OCI-LY1 (cell line): ENCODE measurements at regions not wholly inside any gene's neighbourhood (a gene's known extent, or its start where the extent isn't known, plus 50 kb on each side); places are given as distances from the start of the nearest gene placed in this dataset.

Source experiments
- EZH2 ChIP-seq: fragments of 200-600 bp; sonication (generic), shearing (Covaris generic); IDR thresholded peaks from 2 replicates; pipeline ENCODE4 v1.8.0; 2017; ENCODE audit warnings: borderline replicate concordance, mixed run types, mild to moderate bottlenecking, antibody characterized with exemption, low read length, moderate library complexity, mixed read lengths
- TF ChIP-seq, protein P1 (sequence below): fragments of 200-600 bp; sonication (generic), shearing (Covaris generic); IDR thresholded peaks from 2 replicates; pipeline ENCODE4 v1.5.1; 2017; ENCODE audit warnings: mild to moderate bottlenecking, antibody characterized with exemption, low read length, moderate library complexity, mixed read lengths

DNA sequence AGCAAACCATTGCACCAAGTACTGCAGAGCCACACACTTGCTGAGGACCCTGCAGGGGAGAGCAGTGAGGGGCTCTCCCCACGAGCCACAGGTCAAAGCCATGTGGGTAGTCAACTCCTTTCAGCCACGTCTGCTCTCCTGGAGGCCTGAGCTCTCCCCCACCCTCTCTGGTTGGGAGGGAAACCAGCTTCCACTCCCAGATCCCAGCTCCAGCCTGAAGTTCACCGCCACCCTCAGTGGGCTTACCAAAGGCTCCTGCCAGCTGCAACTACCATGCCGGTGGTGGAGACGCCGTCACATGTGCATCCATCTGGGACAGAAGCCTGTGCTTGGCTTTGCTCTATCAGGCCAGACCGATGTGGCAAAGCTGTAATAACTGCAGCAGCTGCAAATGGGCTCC is 521.5 kb upstream of the RAB6C start:
- TF ChIP-seq, protein P1, sequence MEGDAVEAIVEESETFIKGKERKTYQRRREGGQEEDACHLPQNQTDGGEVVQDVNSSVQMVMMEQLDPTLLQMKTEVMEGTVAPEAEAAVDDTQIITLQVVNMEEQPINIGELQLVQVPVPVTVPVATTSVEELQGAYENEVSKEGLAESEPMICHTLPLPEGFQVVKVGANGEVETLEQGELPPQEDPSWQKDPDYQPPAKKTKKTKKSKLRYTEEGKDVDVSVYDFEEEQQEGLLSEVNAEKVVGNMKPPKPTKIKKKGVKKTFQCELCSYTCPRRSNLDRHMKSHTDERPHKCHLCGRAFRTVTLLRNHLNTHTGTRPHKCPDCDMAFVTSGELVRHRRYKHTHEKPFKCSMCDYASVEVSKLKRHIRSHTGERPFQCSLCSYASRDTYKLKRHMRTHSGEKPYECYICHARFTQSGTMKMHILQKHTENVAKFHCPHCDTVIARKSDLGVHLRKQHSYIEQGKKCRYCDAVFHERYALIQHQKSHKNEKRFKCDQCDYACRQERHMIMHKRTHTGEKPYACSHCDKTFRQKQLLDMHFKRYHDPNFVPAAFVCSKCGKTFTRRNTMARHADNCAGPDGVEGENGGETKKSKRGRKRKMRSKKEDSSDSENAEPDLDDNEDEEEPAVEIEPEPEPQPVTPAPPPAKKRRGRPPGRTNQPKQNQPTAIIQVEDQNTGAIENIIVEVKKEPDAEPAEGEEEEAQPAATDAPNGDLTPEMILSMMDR, result no peak
- TF ChIP-seq EZH2, result no peak
